ENCODE measurements at regions not wholly inside any gene's neighbourhood (a gene's known extent, or its start where the extent isn't known, plus 50 kb on each side); places are given as distances from the start of the nearest gene placed in this dataset.
"Not testable (repeated sequence)": the region's sequence is repeated elsewhere in the genome, so short reads cannot be mapped to it uniquely, and the experiment has no call there.

GRCh38 chr21:25453524-25453923 is 153.8 kb downstream of the MRPL39 start:
- TF ChIP-seq CTCF (IDR thresholded peaks at IDR 0.05), result no peak
- no peaks in the 10 kb centered on the region for H3K27me3 ChIP-seq (replicated peaks; ENCODE audit: insufficient read depth)
- no peak overlapping the region for H3K4me3 ChIP-seq
- no peak for DNase-seq (ENCODE audit: low spot score)
- H3K36me3 ChIP-seq, result no peaks in the 10 kb centered on the region
- H3K4me1 ChIP-seq (ENCODE audit: control insufficient read depth in 1 of 2, low read depth in 2 of 2), result peaks cover 0 to 4% of the 10 kb centered on the region in 2 donors
- no peak for ATAC-seq (ENCODE audit: insufficient number of reproducible peaks, low FRiP score, low read depth)
- no peaks in the 10 kb centered on the region for H3K9me3 ChIP-seq
- no peak overlapping the region for H3K27ac ChIP-seq

GRCh38 chr21:25449950-25450349 is 157.3 kb downstream of the MRPL39 start:
- no peaks in the 10 kb centered on the region for H3K9me3 ChIP-seq
- H3K27ac ChIP-seq, result no peak overlapping the region
- H3K4me3 ChIP-seq, result no peak overlapping the region
- no peaks in the 10 kb centered on the region for H3K4me1 ChIP-seq (ENCODE audit: control insufficient read depth in 1 of 2, low read depth in 2 of 2)
- H3K36me3 ChIP-seq, result no peaks in the 10 kb centered on the region
- DNase-seq (ENCODE audit: low spot score) (no peak), ATAC-seq (ENCODE audit: insufficient number of reproducible peaks, low FRiP score, low read depth) (no peak)
- no peak for TF ChIP-seq CTCF (IDR thresholded peaks at IDR 0.05)
- no peaks in the 10 kb centered on the region for H3K27me3 ChIP-seq (replicated peaks; ENCODE audit: insufficient read depth)

GRCh38 chr21:25441835-25442234 is 165.4 kb downstream of the MRPL39 start:
- Histone ChIP-seq H3K27me3 (replicated peaks; ENCODE audit: insufficient read depth) (no peaks in the 10 kb centered on the region), H3K4me1 (ENCODE audit: control insufficient read depth in 1 of 2, low read depth in 2 of 2) (no peaks in the 10 kb centered on the region), H3K9me3 (no peaks in the 10 kb centered on the region), H3K36me3 (no peaks in the 10 kb centered on the region), H3K27ac (no peak overlapping the region), H3K4me3 (no peak overlapping the region)
- ATAC-seq (ENCODE audit: insufficient number of reproducible peaks, low FRiP score, low read depth), result no peak
- no peak for TF ChIP-seq CTCF (IDR thresholded peaks at IDR 0.05)
- no peak for DNase-seq (ENCODE audit: low spot score)

GRCh38 chr21:25437465-25437864 is 169.8 kb downstream of the MRPL39 start:
- not testable (repeated sequence) for H3K9me3 ChIP-seq; DNase-seq (ENCODE audit: low spot score); H3K36me3 ChIP-seq; H3K4me1 ChIP-seq (ENCODE audit: control insufficient read depth in 1 of 2, low read depth in 2 of 2); H3K27me3 ChIP-seq (replicated peaks; ENCODE audit: insufficient read depth); H3K27ac ChIP-seq; H3K4me3 ChIP-seq; ATAC-seq (ENCODE audit: insufficient number of reproducible peaks, low FRiP score, low read depth)

- Histone ChIP-seq H3K36me3 (no peaks in the 10 kb centered on the region), H3K4me3 (no peak overlapping the region), H3K4me1 (ENCODE audit: control insufficient read depth in 1 of 2, low read depth in 2 of 2) (no peaks in the 10 kb centered on the region), H3K9me3 (no peaks in the 10 kb centered on the region), H3K27ac (no peak overlapping the region), H3K27me3 (replicated peaks; ENCODE audit: insufficient read depth) (no peaks in the 10 kb centered on the region)
- ATAC-seq (ENCODE audit: insufficient number of reproducible peaks, low FRiP score, low read depth) (no peak), DNase-seq (ENCODE audit: low spot score) (no peak)
- TF ChIP-seq CTCF (IDR thresholded peaks at IDR 0.05), result no peak
Observed at GRCh38 chr21:25428537-25428936, 178.7 kb downstream of the MRPL39 start.

GRCh38 chr21:25427828-25428227 is 179.5 kb downstream of the MRPL39 start:
- H3K4me3 ChIP-seq, result no peak overlapping the region
- TF ChIP-seq CTCF (IDR thresholded peaks at IDR 0.05), result no peak
- no peaks in the 10 kb centered on the region for H3K9me3 ChIP-seq
- no peaks in the 10 kb centered on the region for H3K27me3 ChIP-seq (replicated peaks; ENCODE audit: insufficient read depth)
- no peaks in the 10 kb centered on the region for H3K4me1 ChIP-seq (ENCODE audit: control insufficient read depth in 1 of 2, low read depth in 2 of 2)
- no peaks in the 10 kb centered on the region for H3K36me3 ChIP-seq
- H3K27ac ChIP-seq, result no peak overlapping the region
- no peak for DNase-seq (ENCODE audit: low spot score)
- ATAC-seq (ENCODE audit: insufficient number of reproducible peaks, low FRiP score, low read depth), result no peak
